Progenitor cell of endocrine pancreas (in vitro differentiated cells): ENCODE measurements at regions not wholly inside any gene's neighbourhood (a gene's known extent, or its start where the extent isn't known, plus 50 kb on each side); places are given as distances from the start of the nearest gene placed in this dataset.
A peak's percentile ranks its signal among the peaks of the same experiment; 100 is the strongest.
"Not testable (repeated sequence)": the region's sequence is repeated elsewhere in the genome, so short reads cannot be mapped to it uniquely, and the experiment has no call there.

Experiments used
- DNase-seq: peaks from one replicate; pipeline ENCODE4 v3.0.0; 2021; ENCODE audit warnings: low spot score; ENCODE audit not compliant: unreplicated experiment
- H3K27ac Mint-ChIP-seq: 2 replicates; pipeline ENCODE4 v1.8.0; 2021; ENCODE audit warnings: mild to moderate bottlenecking, moderate library complexity, mixed read lengths
- H3K27me3 Mint-ChIP-seq: 2 replicates; pipeline ENCODE4 v1.8.0; 2021; ENCODE audit warnings: mixed read lengths
- H3K36me3 Mint-ChIP-seq: 2 replicates; pipeline ENCODE4 v1.8.0; 2022; ENCODE audit warnings: mixed read lengths; ENCODE audit not compliant: insufficient read depth
- H3K4me1 Mint-ChIP-seq: 2 replicates; pipeline ENCODE4 v1.8.0; 2021; ENCODE audit warnings: low read depth, mixed read lengths
- H3K4me3 Mint-ChIP-seq: 2 replicates; pipeline ENCODE4 v1.8.0; 2021; ENCODE audit warnings: low read depth, mild to moderate bottlenecking, moderate library complexity, mixed read lengths
- H3K9me3 Mint-ChIP-seq: 2 replicates; pipeline ENCODE4 v1.8.0; 2021; ENCODE audit warnings: low read depth, mixed read lengths
- CTCF ChIP-seq: fragments of 200-600 bp; sonication (generic); IDR thresholded peaks from one replicate; pipeline ENCODE4 v1.5.0; 2021; ENCODE audit warnings: antibody characterized with exemption, mild to moderate bottlenecking; ENCODE audit not compliant: unreplicated experiment

DNA sequence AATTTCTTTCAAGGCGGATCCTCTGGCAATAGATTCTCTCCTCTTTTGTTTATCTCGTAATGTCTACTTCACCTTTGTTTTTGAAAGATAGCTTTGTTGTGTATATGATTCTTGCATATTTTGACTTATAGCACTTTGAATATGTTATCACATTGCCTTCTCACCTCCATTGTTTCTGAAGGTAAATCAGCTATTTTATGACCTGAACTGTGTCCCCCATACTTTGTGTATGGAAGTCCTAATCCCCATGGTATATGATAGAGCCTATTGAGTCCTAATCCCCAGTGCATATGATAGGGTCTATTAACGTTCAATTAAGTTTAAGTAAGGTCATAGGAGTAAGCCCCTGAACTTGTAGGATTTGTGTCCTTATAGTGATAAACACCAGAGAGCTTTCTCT, 910.2 kb upstream of the NUDT12 start:
- Mint-ChIP-seq H3K27ac (no peak overlapping the region), H3K36me3 (peaks cover 16% of the 10 kb centered on the region), H3K4me3 (no peak overlapping the region), H3K9me3 (peaks cover 24% of the 10 kb centered on the region), H3K27me3 (no peaks in the 10 kb centered on the region), H3K4me1 (no peaks in the 10 kb centered on the region)
- DNase-seq: no peak
- TF ChIP-seq CTCF: no peak

DNA sequence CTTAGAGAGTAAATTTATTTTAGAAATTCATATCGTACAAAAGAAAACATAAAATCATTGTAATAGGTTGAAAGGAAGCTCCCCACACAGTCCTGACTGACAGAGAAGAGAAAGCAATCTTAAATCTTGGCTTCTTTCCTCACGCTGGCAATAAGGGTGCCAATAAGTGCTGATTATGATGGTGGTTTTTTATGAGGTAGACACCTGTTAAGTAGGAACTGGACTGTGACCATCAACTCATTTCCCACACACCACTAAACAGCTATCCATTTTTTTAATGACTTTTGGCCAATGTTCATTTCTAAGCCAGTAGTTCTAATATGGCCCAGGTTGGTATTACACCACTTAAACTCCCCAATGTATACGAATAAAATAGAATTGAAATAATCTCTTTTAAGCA, 893.5 kb upstream of the NUDT12 start:
- no peak for DNase-seq
- Mint-ChIP-seq H3K36me3 (peaks cover 7% of the 10 kb centered on the region), H3K9me3 (peaks cover 6% of the 10 kb centered on the region), H3K27ac (no peak overlapping the region), H3K4me1 (peaks cover 5% of the 10 kb centered on the region), H3K4me3 (no peak overlapping the region), H3K27me3 (no peaks in the 10 kb centered on the region)
- no peak for TF ChIP-seq CTCF

DNA sequence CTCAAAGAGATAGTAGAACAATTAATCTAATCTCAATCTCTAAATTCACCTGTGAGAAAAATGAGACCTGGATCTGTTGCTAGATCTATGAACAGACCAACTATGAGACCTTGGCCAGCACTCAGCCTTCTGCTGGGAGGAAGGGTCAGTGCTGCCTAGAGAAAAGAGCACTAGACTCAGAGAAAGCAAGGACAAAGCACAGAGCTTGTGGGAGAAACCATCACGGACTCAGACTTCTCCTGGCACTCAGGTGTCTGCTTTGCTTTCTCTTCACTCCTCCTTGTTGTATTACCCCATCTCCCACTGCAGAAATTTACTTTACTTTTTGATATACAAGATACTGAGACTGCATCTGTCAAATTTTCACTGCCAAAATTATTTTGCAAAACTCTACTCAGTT, 890.0 kb upstream of the NUDT12 start:
- no peaks in the 10 kb centered on the region for H3K27me3 Mint-ChIP-seq
- H3K9me3 Mint-ChIP-seq: peaks cover 7% of the 10 kb centered on the region
- H3K27ac Mint-ChIP-seq: peak overlapping the region; percentile 100
- no peak for DNase-seq
- H3K4me3 Mint-ChIP-seq: peak overlapping the region; percentile 96
- no peaks in the 10 kb centered on the region for H3K36me3 Mint-ChIP-seq
- peaks cover 5% of the 10 kb centered on the region for H3K4me1 Mint-ChIP-seq
- TF ChIP-seq CTCF: no peak

- Mint-ChIP-seq H3K4me3 (peak overlapping the region; percentile 96), H3K27ac (peak overlapping the region; percentile 100)
- H3K9me3 Mint-ChIP-seq, DNase-seq, H3K4me1 Mint-ChIP-seq, H3K27me3 Mint-ChIP-seq, H3K36me3 Mint-ChIP-seq: not testable (repeated sequence)
Measured at GRCh38 chr5:104451911-104452310, 889.3 kb upstream of the NUDT12 start.

DNA sequence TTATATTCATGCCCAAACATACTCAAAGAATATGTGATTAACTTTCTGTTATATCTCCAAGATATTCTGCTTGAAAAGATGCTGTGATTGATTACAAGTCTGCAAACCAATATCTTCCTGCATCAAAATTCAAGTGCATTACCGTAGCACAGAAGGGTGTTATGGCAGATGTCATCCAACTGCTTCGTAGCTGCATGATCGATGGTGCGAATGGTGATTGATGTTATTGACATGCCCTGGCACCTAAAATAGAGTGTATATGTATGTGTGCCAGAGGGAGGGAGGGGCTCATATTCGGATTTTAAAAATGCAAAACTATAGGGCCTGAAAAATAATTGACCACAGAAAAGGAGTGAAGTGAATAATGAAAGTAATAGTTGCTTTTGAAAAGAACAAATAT, 882.1 kb upstream of the NUDT12 start:
- TF ChIP-seq CTCF: no peak
- H3K27ac Mint-ChIP-seq: no peak overlapping the region
- no peaks in the 10 kb centered on the region for H3K4me1 Mint-ChIP-seq
- H3K27me3 Mint-ChIP-seq: no peaks in the 10 kb centered on the region
- peaks cover 7% of the 10 kb centered on the region for H3K9me3 Mint-ChIP-seq
- H3K36me3 Mint-ChIP-seq: no peaks in the 10 kb centered on the region
- H3K4me3 Mint-ChIP-seq: no peak overlapping the region
- DNase-seq: no peak

- Mint-ChIP-seq H3K27ac (no peak overlapping the region), H3K36me3 (no peaks in the 10 kb centered on the region), H3K4me3 (no peak overlapping the region), H3K9me3 (no peaks in the 10 kb centered on the region), H3K27me3 (no peaks in the 10 kb centered on the region), H3K4me1 (no peaks in the 10 kb centered on the region)
- TF ChIP-seq CTCF: no peak
- DNase-seq: no peak
Measured at GRCh38 chr5:104443706-104444105, 881.1 kb upstream of the NUDT12 start.
